ENCODE measurements at regions not wholly inside any gene's neighbourhood (a gene's known extent, or its start where the extent isn't known, plus 50 kb on each side); places are given as distances from the start of the nearest gene placed in this dataset.

- DNase-seq (ENCODE audit: extremely low read depth, insufficient read length), result no peak
- Histone ChIP-seq H3K4me3 (replicated peaks; ENCODE audit: low read depth, low read length) (no peak overlapping the region), H3K36me3 (ENCODE audit: control insufficient read depth, insufficient read depth, low read length) (no peaks in the 10 kb centered on the region), H3K27me3 (replicated peaks; ENCODE audit: control insufficient read depth, insufficient read depth, low read length) (no peaks in the 10 kb centered on the region)
- TF ChIP-seq CTCF (IDR thresholded peaks at IDR 0.05; ENCODE audit: insufficient read depth, low read length, poor library complexity, severe bottlenecking), result no peak
Measured at GRCh38 chr13:33452873-33453517, 167.4 kb upstream of the STARD13 start.

- H3K36me3 ChIP-seq (ENCODE audit: control insufficient read depth, insufficient read depth, low read length), result no peaks in the 10 kb centered on the region
- H3K27me3 ChIP-seq (replicated peaks; ENCODE audit: control insufficient read depth, insufficient read depth, low read length), result no peaks in the 10 kb centered on the region
- no peak for TF ChIP-seq CTCF (IDR thresholded peaks at IDR 0.05; ENCODE audit: insufficient read depth, low read length, poor library complexity, severe bottlenecking)
- no peak overlapping the region for H3K4me3 ChIP-seq (replicated peaks; ENCODE audit: low read depth, low read length)
- DNase-seq (ENCODE audit: extremely low read depth, insufficient read length), result no peak
Measured at GRCh38 chr13:33453936-33454335, 168.4 kb upstream of the STARD13 start.

- H3K4me3 ChIP-seq (replicated peaks; ENCODE audit: low read depth, low read length), result no peak overlapping the region
- no peaks in the 10 kb centered on the region for H3K27me3 ChIP-seq (replicated peaks; ENCODE audit: control insufficient read depth, insufficient read depth, low read length)
- no peak for DNase-seq (ENCODE audit: extremely low read depth, insufficient read length)
- no peak for TF ChIP-seq CTCF (IDR thresholded peaks at IDR 0.05; ENCODE audit: insufficient read depth, low read length, poor library complexity, severe bottlenecking)
- H3K36me3 ChIP-seq (ENCODE audit: control insufficient read depth, insufficient read depth, low read length), result no peaks in the 10 kb centered on the region
Measured at GRCh38 chr13:33454844-33455705, 169.5 kb upstream of the STARD13 start.

GRCh38 chr13:33459702-33460101 lies 174.1 kb upstream of the STARD13 start:
- H3K36me3 ChIP-seq (ENCODE audit: control insufficient read depth, insufficient read depth, low read length), result no peaks in the 10 kb centered on the region
- DNase-seq (ENCODE audit: extremely low read depth, insufficient read length), result no peak
- TF ChIP-seq CTCF (IDR thresholded peaks at IDR 0.05; ENCODE audit: insufficient read depth, low read length, poor library complexity, severe bottlenecking), result no peak
- H3K4me3 ChIP-seq (replicated peaks; ENCODE audit: low read depth, low read length), result no peak overlapping the region
- H3K27me3 ChIP-seq (replicated peaks; ENCODE audit: control insufficient read depth, insufficient read depth, low read length), result no peaks in the 10 kb centered on the region

GRCh38 chr13:33462109-33462508 lies 176.6 kb upstream of the STARD13 start:
- H3K36me3 ChIP-seq (ENCODE audit: control insufficient read depth, insufficient read depth, low read length), result no peaks in the 10 kb centered on the region
- H3K4me3 ChIP-seq (replicated peaks; ENCODE audit: low read depth, low read length), result no peak overlapping the region
- no peak for TF ChIP-seq CTCF (IDR thresholded peaks at IDR 0.05; ENCODE audit: insufficient read depth, low read length, poor library complexity, severe bottlenecking)
- DNase-seq (ENCODE audit: extremely low read depth, insufficient read length), result no peak
- no peaks in the 10 kb centered on the region for H3K27me3 ChIP-seq (replicated peaks; ENCODE audit: control insufficient read depth, insufficient read depth, low read length)

Data from GM06990 (cell line).